WTC11 (cell line): ENCODE measurements at regions not wholly inside any gene's neighbourhood (a gene's known extent, or its start where the extent isn't known, plus 50 kb on each side); places are given as distances from the start of the nearest gene placed in this dataset.

ENCODE experiments used
- NFE2L1 ChIP-seq: sonication (generic); formaldehyde crosslinking; IDR thresholded peaks from 2 replicates; pipeline ENCODE4 v1.8.1; 2023; ENCODE audit warnings: missing genetic modification reagents
- NFYB ChIP-seq: sonication (generic); formaldehyde crosslinking; conservative IDR thresholded peaks from 2 replicates; pipeline ENCODE4 v1.8.0; 2022; ENCODE audit warnings: low read depth, missing genetic modification reagents
- TF ChIP-seq, protein P1 (sequence below): fragments of 200-600 bp; IDR thresholded peaks from 2 replicates; pipeline ENCODE4 v1.8.0; 2022; ENCODE audit warnings: antibody characterized with exemption
- TF ChIP-seq, protein P2 (sequence below): sonication (generic); formaldehyde crosslinking; IDR thresholded peaks from 2 replicates; pipeline ENCODE4 v1.8.0; 2022; ENCODE audit warnings: mild to moderate bottlenecking, missing genetic modification reagents
- TF ChIP-seq, protein P3 (sequence below): sonication (generic); formaldehyde crosslinking; IDR thresholded peaks from 2 replicates; pipeline ENCODE4 v1.8.1; 2023; ENCODE audit warnings: mild to moderate bottlenecking, missing genetic modification reagents
- TF ChIP-seq, protein P4 (sequence below): sonication (generic); formaldehyde crosslinking; IDR thresholded peaks from 2 replicates; pipeline ENCODE4 v1.8.0; 2022; ENCODE audit warnings: mild to moderate bottlenecking, missing genetic modification reagents

DNA sequence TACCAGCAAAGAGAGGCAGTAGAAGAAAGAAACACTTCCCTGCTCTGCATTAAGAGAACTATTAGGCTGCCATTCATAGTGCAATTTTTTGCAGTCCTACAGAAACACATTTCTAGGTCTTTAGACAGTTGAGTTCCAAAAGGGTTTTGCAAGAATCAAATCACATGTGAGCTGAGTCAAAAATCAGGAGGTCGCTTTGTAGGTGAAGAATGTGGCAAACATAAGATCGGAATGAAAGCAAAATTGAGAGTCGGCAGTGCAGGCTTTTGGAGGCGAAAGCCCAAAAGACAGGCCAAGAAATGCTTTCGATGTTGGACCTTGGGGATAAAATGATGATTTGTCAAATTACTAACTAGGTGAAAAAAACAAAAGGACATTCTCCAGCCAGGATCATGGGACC, 213.5 kb upstream of the NRIP1 start:
- no peak for TF ChIP-seq NFYB (CRISPR knock-in tag)
- TF ChIP-seq, protein P1, sequence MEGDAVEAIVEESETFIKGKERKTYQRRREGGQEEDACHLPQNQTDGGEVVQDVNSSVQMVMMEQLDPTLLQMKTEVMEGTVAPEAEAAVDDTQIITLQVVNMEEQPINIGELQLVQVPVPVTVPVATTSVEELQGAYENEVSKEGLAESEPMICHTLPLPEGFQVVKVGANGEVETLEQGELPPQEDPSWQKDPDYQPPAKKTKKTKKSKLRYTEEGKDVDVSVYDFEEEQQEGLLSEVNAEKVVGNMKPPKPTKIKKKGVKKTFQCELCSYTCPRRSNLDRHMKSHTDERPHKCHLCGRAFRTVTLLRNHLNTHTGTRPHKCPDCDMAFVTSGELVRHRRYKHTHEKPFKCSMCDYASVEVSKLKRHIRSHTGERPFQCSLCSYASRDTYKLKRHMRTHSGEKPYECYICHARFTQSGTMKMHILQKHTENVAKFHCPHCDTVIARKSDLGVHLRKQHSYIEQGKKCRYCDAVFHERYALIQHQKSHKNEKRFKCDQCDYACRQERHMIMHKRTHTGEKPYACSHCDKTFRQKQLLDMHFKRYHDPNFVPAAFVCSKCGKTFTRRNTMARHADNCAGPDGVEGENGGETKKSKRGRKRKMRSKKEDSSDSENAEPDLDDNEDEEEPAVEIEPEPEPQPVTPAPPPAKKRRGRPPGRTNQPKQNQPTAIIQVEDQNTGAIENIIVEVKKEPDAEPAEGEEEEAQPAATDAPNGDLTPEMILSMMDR = no peak
- no peak for TF ChIP-seq NFE2L1 (CRISPR knock-in tag)
- TF ChIP-seq, protein P2, sequence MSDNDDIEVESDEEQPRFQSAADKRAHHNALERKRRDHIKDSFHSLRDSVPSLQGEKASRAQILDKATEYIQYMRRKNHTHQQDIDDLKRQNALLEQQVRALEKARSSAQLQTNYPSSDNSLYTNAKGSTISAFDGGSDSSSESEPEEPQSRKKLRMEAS (CRISPR knock-in tag) = no peak
- TF ChIP-seq, protein P3, sequence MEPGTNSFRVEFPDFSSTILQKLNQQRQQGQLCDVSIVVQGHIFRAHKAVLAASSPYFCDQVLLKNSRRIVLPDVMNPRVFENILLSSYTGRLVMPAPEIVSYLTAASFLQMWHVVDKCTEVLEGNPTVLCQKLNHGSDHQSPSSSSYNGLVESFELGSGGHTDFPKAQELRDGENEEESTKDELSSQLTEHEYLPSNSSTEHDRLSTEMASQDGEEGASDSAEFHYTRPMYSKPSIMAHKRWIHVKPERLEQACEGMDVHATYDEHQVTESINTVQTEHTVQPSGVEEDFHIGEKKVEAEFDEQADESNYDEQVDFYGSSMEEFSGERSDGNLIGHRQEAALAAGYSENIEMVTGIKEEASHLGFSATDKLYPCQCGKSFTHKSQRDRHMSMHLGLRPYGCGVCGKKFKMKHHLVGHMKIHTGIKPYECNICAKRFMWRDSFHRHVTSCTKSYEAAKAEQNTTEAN = no peak
- TF ChIP-seq, protein P4, sequence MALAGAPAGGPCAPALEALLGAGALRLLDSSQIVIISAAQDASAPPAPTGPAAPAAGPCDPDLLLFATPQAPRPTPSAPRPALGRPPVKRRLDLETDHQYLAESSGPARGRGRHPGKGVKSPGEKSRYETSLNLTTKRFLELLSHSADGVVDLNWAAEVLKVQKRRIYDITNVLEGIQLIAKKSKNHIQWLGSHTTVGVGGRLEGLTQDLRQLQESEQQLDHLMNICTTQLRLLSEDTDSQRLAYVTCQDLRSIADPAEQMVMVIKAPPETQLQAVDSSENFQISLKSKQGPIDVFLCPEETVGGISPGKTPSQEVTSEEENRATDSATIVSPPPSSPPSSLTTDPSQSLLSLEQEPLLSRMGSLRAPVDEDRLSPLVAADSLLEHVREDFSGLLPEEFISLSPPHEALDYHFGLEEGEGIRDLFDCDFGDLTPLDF (CRISPR knock-in tag) = no peak
